ENCODE measurements at regions not wholly inside any gene's neighbourhood (a gene's known extent, or its start where the extent isn't known, plus 50 kb on each side); places are given as distances from the start of the nearest gene placed in this dataset.

- TF ChIP-seq, protein P1, sequence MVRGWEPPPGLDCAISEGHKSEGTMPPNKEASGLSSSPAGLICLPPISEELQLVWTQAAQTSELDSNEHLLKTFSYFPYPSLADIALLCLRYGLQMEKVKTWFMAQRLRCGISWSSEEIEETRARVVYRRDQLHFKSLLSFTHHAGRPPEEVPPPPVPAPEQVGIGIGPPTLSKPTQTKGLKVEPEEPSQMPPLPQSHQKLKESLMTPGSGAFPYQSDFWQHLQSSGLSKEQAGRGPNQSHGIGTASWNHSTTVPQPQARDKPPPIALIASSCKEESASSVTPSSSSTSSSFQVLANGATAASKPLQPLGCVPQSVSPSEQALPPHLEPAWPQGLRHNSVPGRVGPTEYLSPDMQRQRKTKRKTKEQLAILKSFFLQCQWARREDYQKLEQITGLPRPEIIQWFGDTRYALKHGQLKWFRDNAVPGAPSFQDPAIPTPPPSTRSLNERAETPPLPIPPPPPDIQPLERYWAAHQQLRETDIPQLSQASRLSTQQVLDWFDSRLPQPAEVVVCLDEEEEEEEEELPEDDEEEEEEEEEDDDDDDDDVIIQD (CRISPR knock-in tag; IDR thresholded peaks at IDR 0.05; ENCODE audit: low read depth), result no peak
- TF ChIP-seq DBP (CRISPR knock-in tag; IDR thresholded peaks at IDR 0.05; ENCODE audit: not compliant biosample characterization), result no peak
Measured at GRCh38 chr5:168176941-168177340, 114.5 kb upstream of the WWC1 start (continued).

DNA sequence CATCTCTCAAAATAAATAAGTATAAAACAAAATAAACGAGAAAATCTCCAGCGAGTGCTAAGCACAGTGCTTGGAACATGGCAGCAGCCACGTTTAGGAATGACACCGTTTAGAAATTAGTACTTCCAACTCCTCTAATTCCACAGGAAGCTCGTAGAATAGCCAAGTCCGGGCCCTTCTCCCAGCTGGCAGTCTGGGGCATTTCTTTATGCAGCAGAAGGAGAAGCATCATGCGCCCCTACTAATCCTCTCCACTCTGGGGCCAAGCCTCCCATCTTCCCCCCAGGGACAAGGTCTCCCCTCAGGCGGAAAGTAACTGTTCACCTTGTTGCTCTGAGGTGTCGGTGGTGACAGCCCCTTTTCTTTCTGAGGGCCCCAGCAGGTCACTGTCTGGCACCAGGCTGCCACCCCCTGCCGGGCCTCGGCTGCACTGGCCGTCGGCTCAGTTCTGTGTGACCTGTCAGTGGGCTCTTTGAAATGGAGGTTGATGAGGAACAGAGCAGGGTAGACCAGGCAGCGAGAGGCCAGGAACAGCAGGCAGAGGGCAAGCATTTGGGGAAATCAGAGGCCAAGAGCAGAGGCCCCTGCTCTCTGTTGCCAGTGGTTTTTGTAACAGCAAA, 113.5 kb upstream of the WWC1 start:
- Histone ChIP-seq H3K27ac (ENCODE audit: extremely low read length, insufficient read depth, low read length) (no peak overlapping the region), H3K4me1 (ENCODE audit: insufficient read depth, low read length) (no peaks in the 10 kb centered on the region), H2AFZ (ENCODE audit: low read length) (no peak overlapping the region), H3K4me2 (ENCODE audit: low read depth, low read length) (no peak overlapping the region), H3K79me2 (ENCODE audit: insufficient read depth, low read length) (no peaks in the 10 kb centered on the region), H3K9ac (ENCODE audit: insufficient read depth, low read depth, low read length) (no peak overlapping the region), H3K36me3 (replicated peaks in 1 of 2; ENCODE audit: control insufficient read depth in 1 of 2, insufficient read depth in 2 of 2, low read length in 2 of 2) (no peaks in the 10 kb centered on the region), H4K20me1 (ENCODE audit: insufficient read depth, low read length) (no peaks in the 10 kb centered on the region), H3K4me3 (replicated peaks in 1 of 3; ENCODE audit: insufficient read depth in 1 of 3, low read depth in 2 of 3, low read length in 3 of 3) (no peak overlapping the region), H3K27me3 (ENCODE audit: control insufficient read depth in 1 of 2, insufficient read depth in 2 of 2, low read length in 2 of 2) (0 out of 5 replicates have a peak, but pooled peaks cover 2 to 4% of the 10 kb centered on the region in 2 experiments), H3K9me3 (ENCODE audit: low read length) (no peaks in the 10 kb centered on the region)
- peak; percentile 81 for ATAC-seq
- WGBS (ENCODE audit: low lambda C conversion rate), result 5% methylated on average over 12 of the region's 14 CpGs
- intact Hi-C loops (cut with micrococcal nuclease; ENCODE audit: unreplicated experiment) (no loop called here), in situ Hi-C loops (cut with HindIII; ENCODE audit: extremely low pct_ligation_motif_present, low pct_unique_long_range_greater_than_20kb) (no loop called here)
- TF ChIP-seq ZNF33A (CRISPR knock-in tag; IDR thresholded peaks at IDR 0.05; ENCODE audit: borderline replicate concordance) (no peak), HHEX (CRISPR knock-in tag; IDR thresholded peaks at IDR 0.05) (no peak), ZNF710 (CRISPR knock-in tag; IDR thresholded peaks at IDR 0.05; ENCODE audit: borderline replicate concordance) (no peak)
- DNase-seq (ENCODE audit: low spot score), result no peak
- CTCF ChIA-PET (ENCODE audit: low intra/inter-chr PET ratio, low total read pairs), result no interaction called here
- BruUV-seq (replicated peaks), result no TSS peak
- no peak for FAIRE-seq
- POLR2A ChIA-PET, result no interaction called here
